ENCODE measurements at regions not wholly inside any gene's neighbourhood (a gene's known extent, or its start where the extent isn't known, plus 50 kb on each side); places are given as distances from the start of the nearest gene placed in this dataset.

GRCh38 chr1:193807208-193807607 is 620.8 kb upstream of the B3GALT2 start:
- Histone ChIP-seq H3K9me3 (ENCODE audit: control insufficient read depth in 2 of 2, low read length in 2 of 2) (no peaks in the 10 kb centered on the region), H3K27ac (ENCODE audit: insufficient read depth, low read length, poor library complexity, severe bottlenecking) (no peak overlapping the region), H3K4me1 (ENCODE audit: control insufficient read depth, insufficient read depth, low read length, poor library complexity, severe bottlenecking) (no peaks in the 10 kb centered on the region), H3K36me3 (ENCODE audit: control insufficient read depth, insufficient read depth, low read length) (no peaks in the 10 kb centered on the region), H3K4me3 (ENCODE audit: low read depth, low read length) (no peak overlapping the region), H3K27me3 (ENCODE audit: control insufficient read depth, insufficient read depth, low read length) (no peaks in the 10 kb centered on the region)
- Mint-ChIP-seq H3K4me1 (peaks cover 0 to 14% (median 0%) of the 10 kb centered on the region in 4 donors), H3K27me3 (no peaks in the 10 kb centered on the region), H3K9me3 (peaks cover 0 to 5% (median 2%) of the 10 kb centered on the region in 7 donors), H3K36me3 (no peaks in the 10 kb centered on the region), H3K27ac (no peak overlapping the region), H3K4me3 (no peak overlapping the region)
- DNase-seq (no peak), ATAC-seq (ENCODE audit: low read depth in 2 of 2) (no peak)

- Mint-ChIP-seq H3K9me3 (peaks cover 0 to 6% (median 4%) of the 10 kb centered on the region in 7 donors), H3K4me3 (no peak overlapping the region), H3K27me3 (no peaks in the 10 kb centered on the region), H3K4me1 (peaks cover 0 to 14% (median 0%) of the 10 kb centered on the region in 4 donors), H3K27ac (no peak overlapping the region), H3K36me3 (no peaks in the 10 kb centered on the region)
- no peaks in the 10 kb centered on the region for H3K27me3 ChIP-seq (ENCODE audit: control insufficient read depth, insufficient read depth, low read length)
- H3K4me1 ChIP-seq (ENCODE audit: control insufficient read depth, insufficient read depth, low read length, poor library complexity, severe bottlenecking) = no peaks in the 10 kb centered on the region
- ATAC-seq (ENCODE audit: low read depth in 2 of 2) (no peak), DNase-seq (peak in 1 of 3 donors; percentile 4)
- H3K4me3 ChIP-seq (ENCODE audit: low read depth, low read length) = no peak overlapping the region
- no peaks in the 10 kb centered on the region for H3K9me3 ChIP-seq (ENCODE audit: control insufficient read depth in 2 of 2, low read length in 2 of 2)
- no peaks in the 10 kb centered on the region for H3K36me3 ChIP-seq (ENCODE audit: control insufficient read depth, insufficient read depth, low read length)
- H3K27ac ChIP-seq (ENCODE audit: insufficient read depth, low read length, poor library complexity, severe bottlenecking) = no peak overlapping the region
These were observed 620.0 kb upstream of the B3GALT2 start for GRCh38 chr1:193806079-193807048.

- Mint-ChIP-seq H3K4me3 (no peak overlapping the region), H3K4me1 (peaks cover 2 to 6% (median 3%) of the 10 kb centered on the region in 4 donors), H3K27me3 (no peaks in the 10 kb centered on the region), H3K27ac (no peak overlapping the region), H3K36me3 (no peaks in the 10 kb centered on the region), H3K9me3 (peaks cover 0 to 6% (median 3%) of the 10 kb centered on the region in 7 donors)
- Histone ChIP-seq H3K36me3 (ENCODE audit: control insufficient read depth, insufficient read depth, low read length) (no peaks in the 10 kb centered on the region), H3K9me3 (ENCODE audit: control insufficient read depth in 2 of 2, low read length in 2 of 2) (no peaks in the 10 kb centered on the region), H3K27me3 (ENCODE audit: control insufficient read depth, insufficient read depth, low read length) (no peaks in the 10 kb centered on the region), H3K27ac (ENCODE audit: insufficient read depth, low read length, poor library complexity, severe bottlenecking) (no peak overlapping the region), H3K4me1 (ENCODE audit: control insufficient read depth, insufficient read depth, low read length, poor library complexity, severe bottlenecking) (no peaks in the 10 kb centered on the region), H3K4me3 (ENCODE audit: low read depth, low read length) (no peak overlapping the region)
- DNase-seq = peak in 1 of 3 donors; percentile 5
- no peak for ATAC-seq (ENCODE audit: low read depth in 2 of 2)
These were observed 613.7 kb upstream of the B3GALT2 start for GRCh38 chr1:193799948-193800690.

- Histone ChIP-seq H3K27ac (ENCODE audit: insufficient read depth, low read length, poor library complexity, severe bottlenecking) (no peak overlapping the region), H3K4me1 (ENCODE audit: control insufficient read depth, insufficient read depth, low read length, poor library complexity, severe bottlenecking) (no peaks in the 10 kb centered on the region), H3K27me3 (ENCODE audit: control insufficient read depth, insufficient read depth, low read length) (no peaks in the 10 kb centered on the region), H3K4me3 (ENCODE audit: low read depth, low read length) (no peak overlapping the region), H3K9me3 (ENCODE audit: control insufficient read depth in 2 of 2, low read length in 2 of 2) (no peaks in the 10 kb centered on the region), H3K36me3 (ENCODE audit: control insufficient read depth, insufficient read depth, low read length) (no peaks in the 10 kb centered on the region)
- H3K36me3 Mint-ChIP-seq = no peaks in the 10 kb centered on the region
- ATAC-seq (ENCODE audit: low read depth in 2 of 2) = no peak
- DNase-seq = no peak
- H3K27me3 Mint-ChIP-seq = no peaks in the 10 kb centered on the region
- peaks cover 2 to 6% (median 4%) of the 10 kb centered on the region in 4 donors for H3K4me1 Mint-ChIP-seq
- no peak overlapping the region for H3K27ac Mint-ChIP-seq
- no peak overlapping the region for H3K4me3 Mint-ChIP-seq
- H3K9me3 Mint-ChIP-seq = peaks cover 0 to 6% (median 3%) of the 10 kb centered on the region in 7 donors
These were observed 613.0 kb upstream of the B3GALT2 start for GRCh38 chr1:193799371-193799770.

GRCh38 chr1:193794239-193794638 is 607.8 kb upstream of the B3GALT2 start:
- ATAC-seq (ENCODE audit: low read depth in 2 of 2) = no peak
- no peaks in the 10 kb centered on the region for H3K36me3 Mint-ChIP-seq
- Histone ChIP-seq H3K27me3 (ENCODE audit: control insufficient read depth, insufficient read depth, low read length) (no peaks in the 10 kb centered on the region), H3K4me3 (ENCODE audit: low read depth, low read length) (no peak overlapping the region), H3K27ac (ENCODE audit: insufficient read depth, low read length, poor library complexity, severe bottlenecking) (no peak overlapping the region), H3K4me1 (ENCODE audit: control insufficient read depth, insufficient read depth, low read length, poor library complexity, severe bottlenecking) (no peaks in the 10 kb centered on the region), H3K9me3 (ENCODE audit: control insufficient read depth in 2 of 2, low read length in 2 of 2) (no peaks in the 10 kb centered on the region), H3K36me3 (ENCODE audit: control insufficient read depth, insufficient read depth, low read length) (no peaks in the 10 kb centered on the region)
- DNase-seq = no peak
- H3K27ac Mint-ChIP-seq = no peak overlapping the region
- H3K27me3 Mint-ChIP-seq = peaks cover 4% of the 10 kb centered on the region
- H3K9me3 Mint-ChIP-seq = no peaks in the 10 kb centered on the region
- H3K4me3 Mint-ChIP-seq = no peak overlapping the region
- peaks cover 0 to 5% (median 2%) of the 10 kb centered on the region in 4 donors for H3K4me1 Mint-ChIP-seq

GRCh38 chr1:193791746-193792145 is 605.3 kb upstream of the B3GALT2 start:
- ATAC-seq (ENCODE audit: low read depth in 2 of 2) (no peak), DNase-seq (no peak)
- H3K4me1 ChIP-seq (ENCODE audit: control insufficient read depth, insufficient read depth, low read length, poor library complexity, severe bottlenecking) = no peaks in the 10 kb centered on the region
- Mint-ChIP-seq H3K27me3 (peaks cover 4% of the 10 kb centered on the region), H3K36me3 (peaks cover 6% of the 10 kb centered on the region), H3K9me3 (no peaks in the 10 kb centered on the region), H3K4me3 (no peak overlapping the region), H3K27ac (no peak overlapping the region), H3K4me1 (peaks cover 0 to 9% (median 2%) of the 10 kb centered on the region in 4 donors)
- H3K27ac ChIP-seq (ENCODE audit: insufficient read depth, low read length, poor library complexity, severe bottlenecking) = no peak overlapping the region
- no peaks in the 10 kb centered on the region for H3K27me3 ChIP-seq (ENCODE audit: control insufficient read depth, insufficient read depth, low read length)
- H3K36me3 ChIP-seq (ENCODE audit: control insufficient read depth, insufficient read depth, low read length) = no peaks in the 10 kb centered on the region
- H3K4me3 ChIP-seq (ENCODE audit: low read depth, low read length) = no peak overlapping the region
- no peaks in the 10 kb centered on the region for H3K9me3 ChIP-seq (ENCODE audit: control insufficient read depth in 2 of 2, low read length in 2 of 2)

- peak overlapping the region in 1 of 3 donors; percentile 56 for H3K27ac Mint-ChIP-seq
These were observed 600.6 kb upstream of the B3GALT2 start for GRCh38 chr1:193787061-193787460.

More at GRCh38 chr1:193787061-193787460, 600.6 kb upstream of the B3GALT2 start:
- Histone ChIP-seq H3K4me3 (ENCODE audit: low read depth, low read length) (no peak overlapping the region), H3K9me3 (ENCODE audit: control insufficient read depth in 2 of 2, low read length in 2 of 2) (no peaks in the 10 kb centered on the region), H3K4me1 (ENCODE audit: control insufficient read depth, insufficient read depth, low read length, poor library complexity, severe bottlenecking) (no peaks in the 10 kb centered on the region), H3K27ac (ENCODE audit: insufficient read depth, low read length, poor library complexity, severe bottlenecking) (no peak overlapping the region), H3K27me3 (ENCODE audit: control insufficient read depth, insufficient read depth, low read length) (no peaks in the 10 kb centered on the region), H3K36me3 (ENCODE audit: control insufficient read depth, insufficient read depth, low read length) (no peaks in the 10 kb centered on the region)
- DNase-seq (no peak), ATAC-seq (ENCODE audit: low read depth in 2 of 2) (no peak)
- Mint-ChIP-seq H3K9me3 (peaks cover 0 to 2% (median 0%) of the 10 kb centered on the region in 7 donors), H3K4me3 (no peak overlapping the region), H3K4me1 (peaks cover 0 to 4% (median 2%) of the 10 kb centered on the region in 4 donors), H3K27me3 (peaks cover 4% of the 10 kb centered on the region), H3K36me3 (peaks cover 6% of the 10 kb centered on the region)

All from CD4-positive, CD25-positive, alpha-beta regulatory T cell (primary cell).